ENCODE measurements at regions not wholly inside any gene's neighbourhood (a gene's known extent, or its start where the extent isn't known, plus 50 kb on each side); places are given as distances from the start of the nearest gene placed in this dataset.
A peak's percentile ranks its signal among the peaks of the same experiment; 100 is the strongest.

GRCh38 chr3:72055436-72055835 is 270.5 kb upstream of the PROK2 start:
- no peaks in the 10 kb centered on the region for H3K9me3 ChIP-seq (ENCODE audit: insufficient read depth in 2 of 2, low read depth in 1 of 2, low read length in 1 of 2)
- DNase-seq (ENCODE audit: low read depth in 1 of 2, low spot score in 2 of 2) (no peak), FAIRE-seq (no peak)
- 0 out of 2 replicates have a peak overlapping the region, but pooled peaks have one; percentile 16 for H4K8ac ChIP-seq (ENCODE audit: extremely low read depth, insufficient read depth, low read length)
- no peak overlapping the region for H2BK20ac ChIP-seq (ENCODE audit: low read length)
- no peak overlapping the region for H3K23ac ChIP-seq (ENCODE audit: insufficient read length)
- H2BK120ac ChIP-seq (replicated peaks; ENCODE audit: low read depth, low read length), result no peak overlapping the region
- H3K18ac ChIP-seq (ENCODE audit: extremely low read depth, low read length), result no peak overlapping the region
- no peaks in the 10 kb centered on the region for H3K79me1 ChIP-seq (ENCODE audit: low read depth, low read length)
- H4K91ac ChIP-seq (replicated peaks; ENCODE audit: insufficient read length, low read length), result no peak overlapping the region
- H3K9ac ChIP-seq (replicated peaks in 1 of 4; ENCODE audit: extremely low read depth in 1 of 4, low read depth in 3 of 4, low read length in 3 of 4), result no peak overlapping the region
- H3K4me2 ChIP-seq (ENCODE audit: insufficient read depth in 1 of 2, low read depth in 2 of 2, low read length in 2 of 2), result no peak overlapping the region
- H4K5ac ChIP-seq (ENCODE audit: insufficient read length, low read depth, low read length), result no peak overlapping the region
- 79% methylated on average over 1 of the region's 1 CpG; no CpG with 5 or more reads in 1 of the 2 experiments for WGBS, 2 experiments (ENCODE audit: extremely low coverage in 1 of 2, insufficient coverage in 1 of 2, insufficient read length in 1 of 2, insufficient replicate concordance in 2 of 2, low coverage in 1 of 2, low lambda C conversion rate in 2 of 2, missing lambda C conversion rate in 1 of 2)
- H3K4me1 ChIP-seq (replicated peaks in 1 of 4; ENCODE audit: control insufficient read depth in 3 of 4, insufficient read depth in 4 of 4, low read length in 3 of 4), result no peaks in the 10 kb centered on the region
- H3K27me3 ChIP-seq (replicated peaks in 1 of 4; ENCODE audit: control insufficient read depth in 3 of 4, extremely low read depth in 1 of 4, insufficient read depth in 3 of 4, low read length in 3 of 4), result no peaks in the 10 kb centered on the region
- no peak overlapping the region for H3K4me3 ChIP-seq (ENCODE audit: extremely low read depth in 1 of 4, insufficient read depth in 2 of 4, low read depth in 3 of 4, low read length in 4 of 4)
- H2BK15ac ChIP-seq (ENCODE audit: low read length), result no peak overlapping the region
- H2BK12ac ChIP-seq (ENCODE audit: low read depth, low read length), result no peak overlapping the region
- H4K20me1 ChIP-seq (replicated peaks in 1 of 2; ENCODE audit: control insufficient read depth in 1 of 2, insufficient read depth in 2 of 2, low read length in 2 of 2), result no peaks in the 10 kb centered on the region
- no peak for TF ChIP-seq BRCA1 (IDR thresholded peaks at IDR 0.05; ENCODE audit: low read depth, low read length)
- no peaks in the 10 kb centered on the region for H3K79me2 ChIP-seq (ENCODE audit: control insufficient read depth in 1 of 2, insufficient read depth in 2 of 2, low read length in 2 of 2)
- no peak overlapping the region for H3K27ac ChIP-seq (ENCODE audit: low read depth, low read length)
- no peak overlapping the region for H3K14ac ChIP-seq (ENCODE audit: insufficient read length)
- H3K4ac ChIP-seq (replicated peaks; ENCODE audit: insufficient read length, low read depth, low read length), result no peak overlapping the region
- CTCF ChIA-PET (ENCODE audit: partially characterized antibody), result interaction anchor here (0.7 to 1.1 kb wide), 2 partner anchors 15 to 100 kb away, joined by 3 to 6 read pairs; no protein-coding TSS in a partner anchor
- no peak overlapping the region for H2AFZ ChIP-seq (ENCODE audit: low read length)
- no peak overlapping the region for H2BK5ac ChIP-seq (ENCODE audit: low read depth, low read length)
- H3K23me2 ChIP-seq (ENCODE audit: low read depth, low read length), result no peaks in the 10 kb centered on the region; the same call in 1 of the 2 replicates
- POLR2A ChIA-PET (ENCODE audit: partially characterized antibody), result no interaction called here
- no peak overlapping the region for H3K56ac ChIP-seq (replicated peaks; ENCODE audit: insufficient read length, low read depth, low read length)
- no peak overlapping the region for H2AK5ac ChIP-seq (ENCODE audit: low read depth, low read length)
- no peaks in the 10 kb centered on the region for H3K36me3 ChIP-seq (ENCODE audit: control insufficient read depth in 2 of 4, insufficient read depth in 4 of 4, low read length in 3 of 4)

Measured in H1 (cell line).